ENCODE measurements at regions not wholly inside any gene's neighbourhood (a gene's known extent, or its start where the extent isn't known, plus 50 kb on each side); places are given as distances from the start of the nearest gene placed in this dataset.
"Not testable (repeated sequence)": the region's sequence is repeated elsewhere in the genome, so short reads cannot be mapped to it uniquely, and the experiment has no call there.

DNA sequence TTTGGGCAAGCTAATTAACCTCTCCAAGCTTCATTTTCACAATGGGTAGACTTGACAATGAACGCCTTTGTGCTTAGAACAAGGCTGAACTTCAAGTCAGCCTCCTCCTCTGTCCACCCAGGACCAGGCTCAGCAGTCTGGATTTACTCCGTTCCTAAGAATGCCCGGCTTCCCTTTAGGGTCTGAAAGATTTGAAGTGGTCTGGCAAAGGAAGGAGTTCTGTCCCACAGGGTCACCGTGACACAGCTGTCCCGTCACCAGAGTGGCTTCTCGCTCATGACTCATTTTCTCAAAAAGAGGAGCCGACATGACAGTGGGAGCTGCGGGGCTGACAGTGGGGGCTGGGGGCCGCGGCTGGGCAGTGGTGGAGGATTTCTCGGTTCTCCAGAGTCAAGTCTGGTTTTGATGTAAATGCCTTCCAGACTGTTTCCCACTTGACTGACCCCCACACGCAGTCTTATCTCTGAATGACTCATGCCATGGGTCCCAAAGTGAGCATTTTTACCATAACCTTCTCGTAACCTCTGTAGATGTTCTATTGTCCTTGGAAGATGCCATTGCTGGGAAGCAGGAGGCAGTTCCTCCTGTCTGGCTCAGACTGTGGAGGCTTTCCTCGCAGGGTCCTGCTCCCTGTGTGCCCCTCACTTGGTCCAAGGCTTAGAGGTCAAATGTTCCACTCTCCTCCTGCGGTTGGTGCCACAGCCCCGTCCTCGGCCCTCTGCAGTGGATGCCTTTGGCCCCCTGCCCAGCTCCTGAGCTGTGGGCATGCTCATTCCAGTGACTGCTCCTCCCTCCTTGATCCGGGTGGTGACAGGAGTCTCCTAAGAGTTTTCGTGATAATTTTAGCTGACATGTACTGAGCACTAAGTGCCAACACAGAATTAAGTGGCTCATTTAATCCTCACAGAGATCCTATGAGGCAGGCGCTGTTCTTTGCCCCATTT, 253.1 kb downstream of the FNDC1 start:
- no peak for DNase-seq
- Histone ChIP-seq H3K9me3 (no peaks in the 10 kb centered on the region), H3K36me3 (no peaks in the 10 kb centered on the region), H3K27me3 (no peaks in the 10 kb centered on the region), H3K4me3 (no peak overlapping the region)

DNA sequence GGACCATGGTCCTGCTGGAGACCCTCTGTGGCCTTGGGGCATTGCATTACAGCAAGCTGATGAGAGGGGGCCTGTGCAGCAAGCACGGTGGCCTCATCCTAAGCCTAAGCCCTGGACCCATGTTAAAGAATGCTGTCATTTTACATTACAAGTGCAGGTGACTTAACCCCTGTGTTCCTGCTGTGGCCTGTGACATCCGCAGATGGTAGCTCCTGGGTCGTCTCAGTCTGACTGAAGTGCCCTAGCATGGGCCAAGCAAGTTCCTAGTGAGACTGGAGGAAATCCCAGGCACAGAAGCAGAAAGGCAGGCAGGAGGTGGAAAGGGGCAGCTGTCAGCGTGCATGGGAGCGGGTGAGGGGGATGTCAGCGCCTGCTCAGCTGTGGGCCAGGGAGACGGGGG, 252.4 kb downstream of the FNDC1 start:
- Histone ChIP-seq H3K27me3 (no peaks in the 10 kb centered on the region), H3K9me3 (no peaks in the 10 kb centered on the region), H3K36me3 (no peaks in the 10 kb centered on the region), H3K4me3 (no peak overlapping the region)
- DNase-seq = no peak

DNA sequence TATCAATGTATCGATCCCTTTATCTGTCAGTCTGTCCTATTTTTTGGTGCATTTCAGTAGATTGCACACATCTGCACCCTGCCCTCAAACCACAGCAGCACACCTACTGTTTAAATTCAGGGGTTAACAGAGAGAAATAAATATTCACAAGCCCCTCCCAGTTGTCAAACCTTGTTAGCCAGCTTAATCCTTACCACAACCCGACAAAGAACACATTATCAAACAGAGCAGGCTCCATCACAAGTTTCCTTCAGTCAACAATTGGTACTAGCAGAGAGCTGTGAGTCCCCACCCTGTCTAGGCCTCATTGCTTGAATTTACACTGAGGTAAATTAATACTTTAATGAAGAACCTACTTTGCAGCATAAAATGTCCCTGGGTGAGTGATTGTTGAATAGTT, 249.8 kb downstream of the FNDC1 start:
- no peak overlapping the region for H3K4me3 ChIP-seq
- DNase-seq = no peak
- peaks cover 9% of the 10 kb centered on the region for H3K9me3 ChIP-seq
- no peaks in the 10 kb centered on the region for H3K36me3 ChIP-seq
- H3K27me3 ChIP-seq = no peaks in the 10 kb centered on the region

DNA sequence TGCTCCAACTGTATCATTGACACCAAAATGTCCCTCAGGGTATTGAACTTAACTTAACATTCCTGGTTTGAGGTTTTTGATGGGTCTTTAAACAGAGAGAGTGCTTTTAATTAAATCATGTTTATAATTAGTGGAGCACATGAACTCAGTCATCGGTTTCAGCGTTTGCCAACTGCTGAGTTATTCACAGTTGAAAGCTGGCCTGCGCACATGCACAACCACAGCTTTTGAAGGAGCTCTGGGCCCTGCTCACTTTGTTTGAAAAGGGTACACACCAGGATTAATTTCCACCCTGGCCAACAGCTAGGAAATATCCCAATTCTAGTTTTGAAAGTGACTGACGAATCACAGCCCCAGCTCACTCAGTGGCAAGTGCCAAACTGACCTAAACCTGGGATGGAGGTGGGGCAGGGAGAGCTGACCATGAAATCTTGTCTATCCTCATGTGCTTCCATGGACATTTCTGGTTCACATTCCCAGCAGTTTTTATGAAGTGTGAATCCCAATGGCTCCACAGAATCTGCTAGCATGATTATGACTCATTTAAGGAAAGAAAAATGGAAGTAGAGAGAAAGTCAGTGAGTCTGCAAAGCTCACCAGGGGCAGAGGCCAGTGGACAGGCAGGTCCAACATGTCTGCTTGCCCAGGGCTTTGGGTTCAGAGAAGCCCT, 247.8 kb downstream of the FNDC1 start:
- H3K36me3 ChIP-seq = no peaks in the 10 kb centered on the region
- DNase-seq = no peak
- no peak overlapping the region for H3K4me3 ChIP-seq
- no peaks in the 10 kb centered on the region for H3K27me3 ChIP-seq
- H3K9me3 ChIP-seq = peaks cover 9% of the 10 kb centered on the region

DNA sequence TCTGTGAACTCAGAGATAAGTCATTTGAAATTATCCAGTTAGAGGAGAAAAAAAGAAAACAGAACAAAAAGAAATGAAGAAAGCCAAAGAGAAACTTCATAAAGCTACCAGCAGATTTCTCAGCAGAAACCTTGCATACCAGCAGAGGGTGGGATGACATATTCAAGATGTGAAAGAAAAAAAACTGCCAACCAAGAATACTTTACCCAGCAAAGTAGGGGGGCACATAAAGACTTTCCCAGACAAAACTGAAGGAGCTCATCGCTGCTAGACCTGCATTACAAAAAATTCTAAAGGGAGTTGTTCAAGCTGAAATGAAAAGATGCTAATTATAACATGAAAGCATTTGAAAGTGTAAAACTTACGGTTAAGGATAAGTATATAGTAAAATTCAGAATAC, 246.3 kb downstream of the FNDC1 start:
- Histone ChIP-seq H3K27me3 (no peaks in the 10 kb centered on the region), H3K4me3 (no peak overlapping the region), H3K9me3 (peaks cover 9% of the 10 kb centered on the region), H3K36me3 (no peaks in the 10 kb centered on the region)
- DNase-seq = no peak

DNA sequence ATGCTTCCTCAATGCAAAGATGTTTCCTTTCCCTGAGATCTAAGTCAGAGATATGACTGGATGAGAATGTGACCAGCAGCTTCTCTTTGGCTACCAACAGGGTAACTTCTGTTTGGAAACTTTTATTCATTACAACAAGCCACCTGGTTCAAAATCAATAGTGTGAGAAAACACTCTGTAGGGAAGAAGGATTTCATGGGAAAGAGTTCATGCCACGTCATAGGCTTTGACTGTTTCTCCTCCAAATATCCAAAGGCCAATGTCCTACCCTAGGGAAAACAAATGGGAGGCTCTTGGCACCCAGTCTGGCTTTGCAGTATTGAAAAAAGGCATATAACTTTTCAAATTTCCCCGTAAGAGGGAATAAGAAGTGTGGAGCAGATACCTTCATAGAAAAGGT, 245.5 kb downstream of the FNDC1 start:
- Histone ChIP-seq H3K4me3 (no peak overlapping the region), H3K9me3 (peaks cover 9% of the 10 kb centered on the region), H3K27me3 (no peaks in the 10 kb centered on the region), H3K36me3 (no peaks in the 10 kb centered on the region)
- no peak for DNase-seq

DNA sequence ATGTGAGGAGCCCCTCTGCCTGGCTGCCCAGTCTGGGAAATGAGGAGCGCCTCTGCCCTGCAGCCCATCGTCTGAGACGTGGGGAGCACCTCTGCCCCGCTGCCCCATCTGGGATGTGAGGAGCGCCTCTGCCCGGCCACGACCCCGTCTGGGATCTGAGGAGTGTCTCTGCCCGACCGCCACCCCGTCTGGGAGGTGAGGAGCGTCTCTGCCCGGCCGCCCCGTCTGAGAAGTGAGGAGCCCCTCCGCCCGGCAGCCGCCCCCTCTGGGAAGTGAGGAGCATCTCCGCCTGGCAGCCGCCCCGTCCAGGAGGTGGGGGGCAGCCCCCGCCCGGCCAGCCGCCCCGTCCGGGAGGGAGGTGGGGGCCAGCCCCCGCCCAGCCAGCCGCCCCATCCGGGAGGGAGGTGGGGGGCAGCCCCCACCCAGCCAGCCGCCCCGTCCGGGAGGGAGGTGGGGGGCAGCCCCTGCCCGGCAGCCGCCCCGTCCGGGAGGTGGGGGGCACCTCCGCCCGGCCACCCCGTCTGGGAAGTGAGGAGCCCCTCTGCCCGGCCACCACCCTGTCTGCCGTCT, 238.1 kb downstream of the FNDC1 start:
- not testable (repeated sequence) for H3K27me3 ChIP-seq, H3K36me3 ChIP-seq, H3K9me3 ChIP-seq, DNase-seq, H3K4me3 ChIP-seq

DNA sequence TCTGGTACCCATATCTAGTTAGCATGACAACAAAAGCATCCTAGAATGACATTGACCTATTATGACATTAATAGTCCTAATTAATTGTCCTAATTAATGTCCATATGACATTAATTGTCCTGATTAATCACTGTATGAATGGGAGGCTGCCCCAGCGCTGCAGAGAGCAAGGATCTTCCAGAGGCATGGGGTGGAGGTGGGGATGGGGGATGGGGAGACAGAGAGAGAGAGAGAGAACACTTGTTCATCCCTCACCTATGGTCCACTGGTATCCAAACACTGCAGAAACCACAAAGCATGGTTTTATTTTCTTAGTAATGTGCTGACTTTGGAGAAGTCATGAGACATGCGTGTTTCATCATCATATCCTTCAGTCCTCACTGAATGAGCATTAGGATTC, 235.1 kb downstream of the FNDC1 start:
- no peaks in the 10 kb centered on the region for H3K27me3 ChIP-seq
- DNase-seq = no peak

DNA sequence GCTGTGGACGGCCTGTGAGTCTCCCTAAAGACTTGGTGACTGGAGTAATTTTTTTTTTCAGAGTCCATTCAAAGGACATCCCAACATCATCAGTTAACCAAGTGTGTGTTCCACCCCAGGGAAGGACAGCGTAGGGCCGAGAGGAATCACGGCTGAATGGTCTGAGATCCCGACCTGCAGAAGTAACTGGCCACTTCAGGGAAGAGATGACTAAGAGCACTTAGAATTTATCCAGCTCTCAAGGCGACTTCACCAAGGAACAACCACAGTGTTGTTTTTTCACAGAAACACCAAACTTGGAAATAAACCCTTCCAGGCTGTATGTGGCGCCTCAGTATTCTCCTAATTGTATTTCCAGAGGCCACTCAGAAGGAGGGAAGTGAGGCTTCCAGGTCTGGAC, 231.6 kb downstream of the FNDC1 start:
- DNase-seq = no peak
- Histone ChIP-seq H3K9me3 (no peaks in the 10 kb centered on the region), H3K4me3 (no peak overlapping the region), H3K27me3 (no peaks in the 10 kb centered on the region; the same call in 1 of the 2 replicates), H3K36me3 (no peaks in the 10 kb centered on the region)

More for the DNA sequence above, 235.1 kb downstream of the FNDC1 start:
- H3K36me3 ChIP-seq = no peaks in the 10 kb centered on the region
- no peaks in the 10 kb centered on the region for H3K9me3 ChIP-seq
- H3K4me3 ChIP-seq = no peak overlapping the region

DNA sequence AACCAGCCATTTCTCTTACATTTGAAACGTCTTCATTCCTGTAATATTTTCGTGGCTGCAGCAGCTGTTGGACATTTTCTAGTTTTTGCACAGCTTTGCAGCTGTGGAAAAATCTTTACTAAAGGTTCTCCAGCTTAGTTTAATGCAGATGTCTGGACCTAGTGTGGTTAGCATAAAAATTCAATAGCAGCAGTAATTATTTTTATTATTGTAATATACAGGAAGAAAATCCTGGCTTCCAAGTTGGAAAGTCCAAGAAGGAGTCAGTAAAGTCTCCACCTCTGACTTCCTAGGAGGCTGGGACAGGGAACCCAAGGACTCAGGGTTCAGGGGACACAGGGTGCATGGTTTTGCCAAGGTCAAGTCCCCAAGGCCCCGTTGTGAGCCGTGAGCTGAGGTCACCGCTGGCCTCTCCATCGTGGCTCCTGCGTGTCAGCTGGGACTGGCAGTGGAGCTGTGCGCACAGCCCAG, 230.6 kb downstream of the FNDC1 start:
- no peaks in the 10 kb centered on the region for H3K9me3 ChIP-seq
- no peak for DNase-seq
- H3K36me3 ChIP-seq = no peaks in the 10 kb centered on the region
- no peak overlapping the region for H3K4me3 ChIP-seq
- H3K27me3 ChIP-seq = no peaks in the 10 kb centered on the region; the same call in 1 of the 2 replicates

DNA sequence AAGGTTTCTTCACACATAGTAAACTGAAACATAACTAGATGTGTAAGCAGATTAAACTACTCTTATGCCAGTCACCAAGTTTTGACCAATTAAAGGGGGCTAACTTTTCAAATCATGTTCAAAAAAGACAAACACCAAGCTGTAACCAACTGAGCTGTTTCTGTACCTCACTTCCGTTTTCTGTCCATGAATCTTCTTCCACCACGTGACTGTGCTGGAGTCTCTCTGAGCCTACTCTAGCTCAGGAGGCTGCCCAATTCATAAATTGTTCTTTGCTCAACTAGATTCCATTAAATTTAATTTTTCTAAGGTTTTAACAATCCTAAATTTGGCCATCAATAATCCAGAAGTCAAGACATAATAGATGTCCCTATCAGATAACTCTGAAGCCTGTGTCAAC, 229.4 kb downstream of the FNDC1 start:
- Histone ChIP-seq H3K9me3 (no peaks in the 10 kb centered on the region), H3K27me3 (no peaks in the 10 kb centered on the region; the same call in 1 of the 2 replicates), H3K36me3 (no peaks in the 10 kb centered on the region), H3K4me3 (no peak overlapping the region)
- DNase-seq = no peak

DNA sequence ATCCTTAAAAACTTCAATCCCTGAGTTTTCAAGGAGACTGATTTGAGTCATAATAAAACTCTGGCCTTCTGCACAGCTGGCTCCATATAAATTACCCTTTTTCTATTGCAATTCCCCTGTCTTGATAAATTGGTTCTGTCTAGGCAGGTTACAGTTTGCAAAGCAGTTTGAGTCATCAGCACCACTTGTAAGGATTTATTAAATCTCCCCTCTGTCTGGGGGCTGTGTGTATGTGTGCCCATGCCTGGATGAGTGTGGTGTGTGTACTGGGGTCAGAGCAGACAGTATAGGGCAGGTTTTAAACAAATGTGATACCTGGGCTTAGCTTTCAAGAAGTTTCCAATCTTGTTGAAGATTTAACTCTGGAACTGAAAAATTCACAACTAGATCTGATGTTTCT, 228.6 kb downstream of the FNDC1 start:
- no peaks in the 10 kb centered on the region for H3K9me3 ChIP-seq
- no peaks in the 10 kb centered on the region for H3K36me3 ChIP-seq
- H3K27me3 ChIP-seq = no peaks in the 10 kb centered on the region; the same call in 1 of the 2 replicates
- DNase-seq = no peak
- no peak overlapping the region for H3K4me3 ChIP-seq

DNA sequence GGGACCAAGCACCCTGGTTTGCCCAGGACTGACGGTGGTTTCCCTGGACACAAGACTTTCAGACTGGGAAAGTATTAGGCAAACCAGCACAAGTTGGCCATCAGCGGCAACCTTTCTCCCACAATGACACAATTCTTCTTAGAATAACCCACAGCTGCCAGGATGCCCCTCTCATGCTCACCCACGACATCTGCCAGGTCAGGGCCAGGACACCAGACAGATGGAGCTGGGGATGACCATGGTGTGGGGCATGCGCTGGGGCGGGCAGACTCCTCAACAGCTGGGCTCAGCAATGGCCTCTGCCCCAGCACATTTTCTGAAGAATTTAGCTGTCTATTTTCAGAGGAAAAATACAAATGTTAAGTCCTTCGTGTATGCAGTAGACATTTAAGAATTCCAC, 226.4 kb downstream of the FNDC1 start:
- H3K4me3 ChIP-seq = no peak overlapping the region
- H3K9me3 ChIP-seq = no peaks in the 10 kb centered on the region
- DNase-seq = no peak
- no peaks in the 10 kb centered on the region for H3K36me3 ChIP-seq
- H3K27me3 ChIP-seq = no peaks in the 10 kb centered on the region; the same call in 1 of the 2 replicates

DNA sequence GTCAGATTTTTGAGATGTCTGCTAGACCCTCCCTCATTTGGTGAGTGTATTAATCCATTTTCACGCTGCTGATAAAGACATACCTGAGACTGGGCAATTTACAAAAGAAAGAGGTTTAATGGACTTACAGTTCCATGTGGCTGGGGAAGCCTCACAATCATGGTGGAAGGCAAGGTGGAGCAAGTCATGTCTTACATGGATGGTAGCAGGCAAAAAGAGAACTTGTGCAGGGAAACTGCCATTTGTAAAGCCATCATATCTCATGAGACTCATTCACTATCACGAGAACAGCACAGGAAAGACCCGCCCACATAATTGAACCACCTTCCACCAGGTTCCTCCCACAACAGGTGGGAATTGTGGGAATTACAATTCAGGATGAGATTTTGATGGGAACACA, 223.5 kb downstream of the FNDC1 start:
- not testable (repeated sequence) for H3K4me3 ChIP-seq, H3K27me3 ChIP-seq, DNase-seq, H3K9me3 ChIP-seq, H3K36me3 ChIP-seq

DNA sequence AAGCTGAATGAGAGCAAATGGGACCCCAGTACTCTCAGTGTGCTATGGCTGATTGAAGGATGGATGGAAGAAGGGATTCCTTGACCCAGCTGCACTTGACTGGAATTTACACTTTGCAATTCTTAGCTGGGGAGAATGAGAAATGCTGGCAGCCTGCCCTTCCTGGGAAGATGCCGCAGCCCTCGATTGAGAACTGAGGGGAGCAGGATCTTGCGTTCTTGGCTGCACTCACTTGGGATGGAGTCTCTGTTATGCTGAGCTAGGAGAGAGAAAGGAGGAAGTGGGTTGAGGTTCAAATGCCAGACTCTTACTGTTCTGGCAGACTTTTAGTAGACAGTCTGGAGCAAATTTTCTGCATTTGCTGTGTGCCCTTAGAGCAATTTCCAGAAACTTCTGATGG, 221.2 kb downstream of the FNDC1 start:
- 0 out of 2 replicates have a peak, but pooled peaks cover 2% of the 10 kb centered on the region for H3K27me3 ChIP-seq
- 0 out of 2 replicates have a peak, but pooled peaks cover 2% of the 10 kb centered on the region for H3K9me3 ChIP-seq
- DNase-seq = peak; percentile 24
- no peak overlapping the region for H3K4me3 ChIP-seq
- H3K36me3 ChIP-seq = no peaks in the 10 kb centered on the region

DNA sequence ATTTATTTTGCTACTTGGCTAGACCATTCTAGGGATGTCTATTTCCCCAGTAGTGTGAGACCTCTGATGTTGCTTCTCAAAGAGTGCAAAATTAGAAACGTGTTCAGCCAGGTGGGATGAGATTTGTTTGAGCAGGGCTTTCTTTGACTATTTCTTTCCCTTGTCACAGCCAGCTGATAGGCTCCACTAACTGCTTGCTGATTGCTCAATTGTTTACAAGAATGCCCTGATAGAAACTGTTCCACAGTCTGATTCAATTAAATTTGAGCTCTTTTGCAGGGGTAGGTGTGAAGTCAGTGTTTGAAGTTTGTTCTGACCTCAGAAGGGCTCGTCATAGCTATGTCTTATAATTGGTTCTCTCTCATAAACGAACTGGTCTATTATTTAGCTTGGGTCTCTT, 220.5 kb downstream of the FNDC1 start:
- H3K9me3 ChIP-seq = 0 out of 2 replicates have a peak, but pooled peaks cover 2% of the 10 kb centered on the region
- H3K27me3 ChIP-seq = 0 out of 2 replicates have a peak, but pooled peaks cover 2% of the 10 kb centered on the region
- DNase-seq = no peak
- H3K36me3 ChIP-seq = no peaks in the 10 kb centered on the region
- H3K4me3 ChIP-seq = no peak overlapping the region

DNA sequence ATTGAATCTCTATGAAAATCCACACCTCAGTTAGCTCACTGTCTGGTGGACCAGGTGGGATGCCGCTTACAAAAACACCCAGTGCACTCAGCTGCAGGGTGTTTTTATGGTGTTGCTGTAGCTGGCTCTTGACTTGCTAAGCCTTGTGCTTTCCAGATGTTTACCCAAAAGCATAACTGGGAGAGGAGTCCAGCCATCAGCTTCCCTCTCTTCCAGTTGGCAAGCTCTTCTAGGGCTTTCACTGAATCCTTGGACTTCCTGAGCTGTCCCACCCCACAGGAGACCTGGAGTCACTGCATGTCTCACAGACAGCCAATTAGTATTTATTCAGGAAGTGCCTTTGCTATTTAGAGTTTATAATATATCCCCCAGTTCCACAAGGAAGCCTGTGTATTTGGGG, 210.9 kb downstream of the FNDC1 start:
- Histone ChIP-seq H3K27me3 (no peaks in the 10 kb centered on the region), H3K36me3 (no peaks in the 10 kb centered on the region), H3K4me3 (no peak overlapping the region), H3K9me3 (no peaks in the 10 kb centered on the region)
- DNase-seq = no peak

Data from MG63 (cell line).